Osteoblast (primary cell): ENCODE measurements at regions not wholly inside any gene's neighbourhood (a gene's known extent, or its start where the extent isn't known, plus 50 kb on each side); places are given as distances from the start of the nearest gene placed in this dataset.

ENCODE experiments used
- DNase-seq: peaks from one replicate; pipeline ENCODE4 v3.0.0; 2011; ENCODE audit warnings: low spot score, mixed read lengths; ENCODE audit not compliant: insufficient read length; ENCODE audit errors: missing footprints
- H2AFZ ChIP-seq: 2 replicates; pipeline ENCODE4 v1.6.0; 2011; ENCODE audit warnings: mild to moderate bottlenecking, low read length
- H3K27ac ChIP-seq: 2 replicates; pipeline ENCODE4 v1.5.1; 2011; ENCODE audit warnings: mild to moderate bottlenecking, low read depth, low read length, moderate library complexity
- H3K27me3 ChIP-seq: 2 replicates; pipeline ENCODE4 v1.6.0; 2012; ENCODE audit warnings: mild to moderate bottlenecking, control low read depth, inconsistent platforms, low read length, moderate library complexity; ENCODE audit not compliant: insufficient read depth
- H3K36me3 ChIP-seq: 2 replicates; pipeline ENCODE4 v1.5.1; 2011; ENCODE audit warnings: mild to moderate bottlenecking, low read length, control low read depth, moderate library complexity; ENCODE audit not compliant: insufficient read depth
- H3K4me1 ChIP-seq: 2 replicates; pipeline ENCODE4 v1.5.1; 2011; ENCODE audit warnings: mild to moderate bottlenecking, low read length, control low read depth, moderate library complexity; ENCODE audit not compliant: insufficient read depth
- H3K4me2 ChIP-seq: 2 replicates; pipeline ENCODE4 v1.6.0; 2011; ENCODE audit warnings: mild to moderate bottlenecking, low read length; ENCODE audit not compliant: insufficient read depth
- H3K4me3 ChIP-seq: fragments of 200-600 bp; sonication (generic); 3 replicates; pipeline ENCODE4 v1.5.1; 2012; ENCODE audit warnings: mild to moderate bottlenecking, low read length, inconsistent platforms; ENCODE audit not compliant: insufficient read depth
- H3K79me2 ChIP-seq: 2 replicates; pipeline ENCODE4 v1.6.0; 2012; ENCODE audit warnings: mild to moderate bottlenecking, low read length, control low read depth, inconsistent platforms; ENCODE audit not compliant: insufficient read depth
- H3K9me3 ChIP-seq: 2 replicates; pipeline ENCODE4 v1.5.1; 2011; ENCODE audit warnings: low read depth, low read length, control low read depth
- H4K20me1 ChIP-seq: 2 replicates; pipeline ENCODE4 v1.6.0; 2012; ENCODE audit warnings: mild to moderate bottlenecking, low read length, control low read depth; ENCODE audit not compliant: insufficient read depth
- CTCF ChIP-seq: IDR thresholded peaks from 2 replicates; pipeline ENCODE4 v1.5.1; 2011; ENCODE audit warnings: mild to moderate bottlenecking, low read depth, low read length, moderate library complexity; ENCODE audit errors: extremely low read depth

- H3K79me2 ChIP-seq, result no peaks in the 10 kb centered on the region
- H3K27me3 ChIP-seq, result no peaks in the 10 kb centered on the region
- no peaks in the 10 kb centered on the region for H3K36me3 ChIP-seq
- no peaks in the 10 kb centered on the region for H4K20me1 ChIP-seq
- H3K4me1 ChIP-seq, result no peaks in the 10 kb centered on the region
- DNase-seq, result no peak
- no peak for TF ChIP-seq CTCF
- H3K9me3 ChIP-seq, result no peaks in the 10 kb centered on the region
- H2AFZ ChIP-seq, result no peak overlapping the region
- H3K4me3 ChIP-seq, result no peak overlapping the region
- no peak overlapping the region for H3K27ac ChIP-seq
- no peak overlapping the region for H3K4me2 ChIP-seq
Measured at GRCh38 chr2:378364-378763, 90.5 kb upstream of the ALKAL2 start.

GRCh38 chr2:377414-377813, 89.5 kb upstream of the ALKAL2 start:
- H3K4me2 ChIP-seq, result no peak overlapping the region

GRCh38 chr2:375956-376307, 88.0 kb upstream of the ALKAL2 start:
- no peak overlapping the region for H2AFZ ChIP-seq
- H3K27me3 ChIP-seq, result no peaks in the 10 kb centered on the region
- no peak for DNase-seq
- no peak for TF ChIP-seq CTCF
- H3K4me3 ChIP-seq, result no peak overlapping the region
- no peak overlapping the region for H3K4me2 ChIP-seq
- H3K4me1 ChIP-seq, result no peaks in the 10 kb centered on the region
- no peaks in the 10 kb centered on the region for H4K20me1 ChIP-seq
- H3K27ac ChIP-seq, result no peak overlapping the region
- no peaks in the 10 kb centered on the region for H3K36me3 ChIP-seq
- H3K9me3 ChIP-seq, result no peaks in the 10 kb centered on the region
- H3K79me2 ChIP-seq, result no peaks in the 10 kb centered on the region

More at GRCh38 chr2:377414-377813, 89.5 kb upstream of the ALKAL2 start:
- H3K4me1 ChIP-seq, result no peaks in the 10 kb centered on the region
- H2AFZ ChIP-seq, result no peak overlapping the region
- no peak overlapping the region for H3K4me3 ChIP-seq
- no peak for DNase-seq
- no peaks in the 10 kb centered on the region for H4K20me1 ChIP-seq
- no peak for TF ChIP-seq CTCF
- H3K79me2 ChIP-seq, result no peaks in the 10 kb centered on the region
- H3K9me3 ChIP-seq, result no peaks in the 10 kb centered on the region
- no peaks in the 10 kb centered on the region for H3K27me3 ChIP-seq
- no peak overlapping the region for H3K27ac ChIP-seq
- H3K36me3 ChIP-seq, result no peaks in the 10 kb centered on the region

GRCh38 chr2:375270-375955, 87.5 kb upstream of the ALKAL2 start:
- Histone ChIP-seq H3K36me3 (no peaks in the 10 kb centered on the region), H3K9me3 (no peaks in the 10 kb centered on the region), H3K4me3 (no peak overlapping the region), H3K4me1 (no peaks in the 10 kb centered on the region), H3K4me2 (no peak overlapping the region), H3K27me3 (no peaks in the 10 kb centered on the region), H3K27ac (no peak overlapping the region), H4K20me1 (no peaks in the 10 kb centered on the region), H2AFZ (no peak overlapping the region), H3K79me2 (no peaks in the 10 kb centered on the region)
- DNase-seq, result no peak
- no peak for TF ChIP-seq CTCF
